ENCODE measurements at regions not wholly inside any gene's neighbourhood (a gene's known extent, or its start where the extent isn't known, plus 50 kb on each side); places are given as distances from the start of the nearest gene placed in this dataset.
"Not testable (repeated sequence)": the region's sequence is repeated elsewhere in the genome, so short reads cannot be mapped to it uniquely, and the experiment has no call there.

DNA sequence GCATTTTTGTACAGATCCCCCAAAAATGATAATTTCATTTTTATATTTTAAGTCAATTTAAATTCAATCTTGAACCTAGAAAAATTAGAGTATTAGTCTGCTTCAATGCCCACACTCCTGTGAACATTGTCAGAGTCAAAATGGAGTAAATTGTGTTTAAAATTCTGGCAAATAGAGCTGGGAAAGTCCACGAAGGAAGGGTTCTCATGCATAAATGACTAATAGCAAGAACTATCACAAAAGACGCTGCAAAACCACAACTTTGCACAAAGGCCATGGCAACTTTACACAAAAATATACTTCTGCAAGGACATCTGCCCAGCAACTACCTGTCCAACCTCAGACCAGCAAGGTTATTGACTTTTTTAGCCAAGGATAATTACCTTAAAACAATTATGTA lies 203.2 kb upstream of the SMLR1 start:
- Histone ChIP-seq H3K27ac (no peak overlapping the region), H3K9ac (ENCODE audit: insufficient read length) (no peak overlapping the region), H3K4me3 (no peak overlapping the region), H3K9me3 (ENCODE audit: low read depth, low read length) (peaks cover 11% of the 10 kb centered on the region; the same call in 1 of the 2 replicates), H3K36me3 (ENCODE audit: insufficient read depth, low read length) (no peaks in the 10 kb centered on the region)
- no peak for DNase-seq (ENCODE audit: low read depth, low spot score)
- TF ChIP-seq FOXP2 (optimal IDR thresholded peaks at IDR 0.05; ENCODE audit: control extremely low read depth, extremely low read length, insufficient read depth) (no peak), EZH2 (IDR thresholded peaks at IDR 0.05) (no peak), POLR2AphosphoS5 (IDR thresholded peaks at IDR 0.05; ENCODE audit: borderline replicate concordance, low read depth, low read length) (no peak)

DNA sequence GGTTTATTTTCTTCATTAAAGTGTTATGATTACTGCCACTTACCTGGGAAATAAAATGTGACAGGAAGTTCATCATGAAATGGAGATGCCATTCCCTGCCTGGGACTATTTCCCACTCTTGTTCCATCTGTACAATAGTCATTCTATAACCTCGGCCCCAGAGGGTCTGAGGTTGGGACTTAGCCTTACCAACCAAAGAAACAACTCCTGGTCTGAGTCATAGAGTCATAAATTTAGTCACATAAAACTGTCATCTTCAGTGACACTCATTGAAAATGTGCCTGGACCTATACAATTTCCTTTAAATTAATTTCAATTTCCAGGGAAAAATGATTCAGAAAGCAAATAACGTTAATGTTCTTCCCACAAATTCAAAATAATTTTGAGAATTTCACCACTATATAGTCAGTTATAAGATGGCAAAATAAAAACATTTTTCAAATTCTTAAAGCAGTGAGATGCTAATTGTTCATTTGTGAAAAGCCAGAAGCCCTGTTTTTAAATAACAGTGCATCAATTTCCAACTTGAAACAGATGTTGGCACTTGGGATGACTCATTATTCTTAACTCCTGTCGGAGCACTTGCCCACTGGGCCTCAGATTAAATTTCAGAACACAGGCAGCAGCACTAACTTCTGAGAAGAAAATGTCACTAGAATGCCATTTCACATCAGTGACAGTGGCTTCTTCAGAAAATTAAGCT lies 201.2 kb upstream of the SMLR1 start:
- TF ChIP-seq EZH2 (IDR thresholded peaks at IDR 0.05) = no peak
- TF ChIP-seq POLR2AphosphoS5 (IDR thresholded peaks at IDR 0.05; ENCODE audit: borderline replicate concordance, low read depth, low read length) = no peak
- no peak for TF ChIP-seq FOXP2 (optimal IDR thresholded peaks at IDR 0.05; ENCODE audit: control extremely low read depth, extremely low read length, insufficient read depth)
- H3K27ac ChIP-seq = peak overlapping the region; percentile 56; the same call in 1 of the 2 replicates
- H3K9me3 ChIP-seq (ENCODE audit: low read depth, low read length) = peaks cover 11% of the 10 kb centered on the region; the same call in 1 of the 2 replicates
- peak; percentile 26 for DNase-seq (ENCODE audit: low read depth, low spot score)
- 0 out of 2 replicates have a peak overlapping the region, but pooled peaks have one; percentile 5 for H3K4me3 ChIP-seq
- no peaks in the 10 kb centered on the region for H3K36me3 ChIP-seq (ENCODE audit: insufficient read depth, low read length)
- H3K9ac ChIP-seq (ENCODE audit: insufficient read length) = no peak overlapping the region

GRCh38 chr6:130628862-130629261 lies 198.3 kb upstream of the SMLR1 start:
- DNase-seq (ENCODE audit: low read depth, low spot score) = no peak
- H3K9ac ChIP-seq (ENCODE audit: insufficient read length) = no peak overlapping the region
- H3K27ac ChIP-seq = no peak overlapping the region
- no peaks in the 10 kb centered on the region for H3K36me3 ChIP-seq (ENCODE audit: insufficient read depth, low read length)
- no peak overlapping the region for H3K4me3 ChIP-seq
- H3K9me3 ChIP-seq (ENCODE audit: low read depth, low read length) = peaks cover under 1% of the 10 kb centered on the region; the same call in 1 of the 2 replicates
- TF ChIP-seq FOXP2 (optimal IDR thresholded peaks at IDR 0.05; ENCODE audit: control extremely low read depth, extremely low read length, insufficient read depth) = no peak
- no peak for TF ChIP-seq POLR2AphosphoS5 (IDR thresholded peaks at IDR 0.05; ENCODE audit: borderline replicate concordance, low read depth, low read length)
- TF ChIP-seq EZH2 (IDR thresholded peaks at IDR 0.05) = no peak

DNA sequence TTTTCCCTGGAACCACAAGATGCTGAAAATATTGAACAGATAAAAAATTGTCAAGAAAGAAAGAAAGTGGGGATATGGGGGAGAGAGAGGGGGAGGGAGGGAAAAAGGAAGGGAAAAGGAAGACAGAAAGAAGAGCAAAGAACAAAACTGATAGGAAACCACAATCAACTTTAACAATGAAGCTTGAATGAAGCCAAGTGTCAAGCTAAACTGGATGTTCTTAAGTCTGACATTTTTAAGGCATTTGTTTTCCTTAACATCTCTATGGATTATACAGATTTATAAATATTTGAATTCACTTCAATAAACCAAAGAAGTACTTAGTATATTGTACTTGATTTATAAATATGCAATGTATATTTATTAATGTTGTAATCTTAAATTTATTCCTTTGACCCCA lies 197.6 kb upstream of the SMLR1 start:
- no peak overlapping the region for H3K27ac ChIP-seq
- TF ChIP-seq EZH2 (IDR thresholded peaks at IDR 0.05) = no peak
- no peak for TF ChIP-seq FOXP2 (optimal IDR thresholded peaks at IDR 0.05; ENCODE audit: control extremely low read depth, extremely low read length, insufficient read depth)
- TF ChIP-seq POLR2AphosphoS5 (IDR thresholded peaks at IDR 0.05; ENCODE audit: borderline replicate concordance, low read depth, low read length) = no peak
- no peak for DNase-seq (ENCODE audit: low read depth, low spot score)
- no peaks in the 10 kb centered on the region for H3K36me3 ChIP-seq (ENCODE audit: insufficient read depth, low read length)
- no peak overlapping the region for H3K4me3 ChIP-seq
- no peak overlapping the region for H3K9ac ChIP-seq (ENCODE audit: insufficient read length)
- no peaks in the 10 kb centered on the region for H3K9me3 ChIP-seq (ENCODE audit: low read depth, low read length)

DNA sequence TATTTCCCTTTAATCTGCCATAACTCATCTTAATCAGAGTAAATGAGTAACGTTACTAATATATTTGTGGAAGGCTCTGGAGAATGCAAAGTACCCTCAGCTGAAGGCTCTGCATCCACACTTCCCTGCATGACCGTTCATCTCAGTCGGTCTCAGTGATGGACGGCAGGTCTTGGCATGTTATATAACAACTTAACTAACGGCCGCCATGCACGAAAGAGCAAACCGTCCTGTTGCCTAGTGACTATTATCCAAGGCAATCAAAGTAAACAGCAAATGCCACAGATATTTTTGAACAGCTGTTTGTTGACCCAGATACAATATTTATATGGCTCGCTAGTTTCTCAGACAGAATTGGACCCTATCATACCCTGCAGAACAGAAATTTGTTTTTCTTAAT lies 194.9 kb upstream of the SMLR1 start:
- Histone ChIP-seq H3K36me3 (ENCODE audit: insufficient read depth, low read length) (no peaks in the 10 kb centered on the region), H3K9ac (ENCODE audit: insufficient read length) (no peak overlapping the region), H3K27ac (no peak overlapping the region), H3K9me3 (ENCODE audit: low read depth, low read length) (no peaks in the 10 kb centered on the region), H3K4me3 (no peak overlapping the region)
- TF ChIP-seq POLR2AphosphoS5 (IDR thresholded peaks at IDR 0.05; ENCODE audit: borderline replicate concordance, low read depth, low read length) = no peak
- DNase-seq (ENCODE audit: low read depth, low spot score) = no peak

- Histone ChIP-seq H3K27ac (no peak overlapping the region), H3K9me3 (ENCODE audit: low read depth, low read length) (no peaks in the 10 kb centered on the region), H3K4me3 (no peak overlapping the region), H3K9ac (ENCODE audit: insufficient read length) (no peak overlapping the region), H3K36me3 (ENCODE audit: insufficient read depth, low read length) (no peaks in the 10 kb centered on the region)
- no peak for DNase-seq (ENCODE audit: low read depth, low spot score)
- TF ChIP-seq FOXP2 (optimal IDR thresholded peaks at IDR 0.05; ENCODE audit: control extremely low read depth, extremely low read length, insufficient read depth) (no peak), EZH2 (IDR thresholded peaks at IDR 0.05) (no peak), POLR2AphosphoS5 (IDR thresholded peaks at IDR 0.05; ENCODE audit: borderline replicate concordance, low read depth, low read length) (no peak)
Measured at GRCh38 chr6:130632897-130633296, 194.3 kb upstream of the SMLR1 start.

- no peaks in the 10 kb centered on the region for H3K36me3 ChIP-seq (ENCODE audit: insufficient read depth, low read length)
- no peak overlapping the region for H3K27ac ChIP-seq
- TF ChIP-seq EZH2 (IDR thresholded peaks at IDR 0.05) (no peak), FOXP2 (optimal IDR thresholded peaks at IDR 0.05; ENCODE audit: control extremely low read depth, extremely low read length, insufficient read depth) (no peak)
- H3K9me3 ChIP-seq (ENCODE audit: low read depth, low read length) = no peaks in the 10 kb centered on the region
- H3K9ac ChIP-seq (ENCODE audit: insufficient read length) = no peak overlapping the region
- no peak overlapping the region for H3K4me3 ChIP-seq
- DNase-seq (ENCODE audit: low read depth, low spot score) = no peak
Measured at GRCh38 chr6:130643361-130643760, 183.8 kb upstream of the SMLR1 start.

GRCh38 chr6:130644175-130644574 lies 183.0 kb upstream of the SMLR1 start:
- Histone ChIP-seq H3K4me3 (no peak overlapping the region), H3K9me3 (ENCODE audit: low read depth, low read length) (no peaks in the 10 kb centered on the region), H3K9ac (ENCODE audit: insufficient read length) (no peak overlapping the region), H3K27ac (no peak overlapping the region), H3K36me3 (ENCODE audit: insufficient read depth, low read length) (no peaks in the 10 kb centered on the region)
- DNase-seq (ENCODE audit: low read depth, low spot score) = no peak
- TF ChIP-seq EZH2 (IDR thresholded peaks at IDR 0.05) (no peak), FOXP2 (optimal IDR thresholded peaks at IDR 0.05; ENCODE audit: control extremely low read depth, extremely low read length, insufficient read depth) (no peak), POLR2AphosphoS5 (IDR thresholded peaks at IDR 0.05; ENCODE audit: borderline replicate concordance, low read depth, low read length) (no peak)

DNA sequence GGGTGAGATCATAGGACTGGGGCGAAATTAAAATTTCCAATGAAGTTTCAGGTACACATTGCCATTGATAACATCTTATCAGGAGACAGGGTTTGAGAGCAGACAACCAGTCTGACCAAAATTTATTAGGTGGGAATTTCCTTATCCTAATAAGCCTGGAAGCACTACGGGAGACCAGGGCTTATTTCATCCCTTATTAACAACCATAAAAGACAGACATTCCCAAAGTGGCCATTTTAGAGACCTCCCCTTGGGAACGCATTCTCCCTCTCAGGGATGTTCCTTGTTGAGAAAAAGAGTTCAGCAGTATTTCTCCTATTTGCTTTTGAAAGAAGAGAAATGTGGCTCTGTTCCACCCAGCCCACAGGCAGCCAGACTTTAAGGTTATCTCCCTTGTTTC lies 182.4 kb upstream of the SMLR1 start:
- not testable (repeated sequence) for DNase-seq (ENCODE audit: low read depth, low spot score); H3K9ac ChIP-seq (ENCODE audit: insufficient read length); H3K9me3 ChIP-seq (ENCODE audit: low read depth, low read length); H3K36me3 ChIP-seq (ENCODE audit: insufficient read depth, low read length); H3K4me3 ChIP-seq; H3K27ac ChIP-seq
